ENCODE measurements at regions not wholly inside any gene's neighbourhood (a gene's known extent, or its start where the extent isn't known, plus 50 kb on each side); places are given as distances from the start of the nearest gene placed in this dataset.
"Not testable (repeated sequence)": the region's sequence is repeated elsewhere in the genome, so short reads cannot be mapped to it uniquely, and the experiment has no call there.

GRCh38 chr14:105601360-105602242, 75.2 kb downstream of the TMEM121 start:
- DNase-seq, result no peak

GRCh38 chr14:105602243-105602750, 75.9 kb downstream of the TMEM121 start:
- no peak for DNase-seq

- no peak for DNase-seq
Observed at GRCh38 chr14:105602799-105603793, 76.7 kb downstream of the TMEM121 start.

- DNase-seq, result not testable (repeated sequence)
Observed at GRCh38 chr14:105604531-105605463, 78.4 kb downstream of the TMEM121 start.

GRCh38 chr14:105605464-105606304, 79.3 kb downstream of the TMEM121 start:
- no peak for DNase-seq

GRCh38 chr14:105606305-105606975, 80.1 kb downstream of the TMEM121 start:
- not testable (repeated sequence) for DNase-seq

GRCh38 chr14:105607025-105607424, 80.6 kb downstream of the TMEM121 start:
- not testable (repeated sequence) for DNase-seq

GRCh38 chr14:105614987-105615386, 88.6 kb downstream of the TMEM121 start:
- not testable (repeated sequence) for DNase-seq

- not testable (repeated sequence) for DNase-seq
Observed at GRCh38 chr14:105615986-105616801, 89.8 kb downstream of the TMEM121 start.

GRCh38 chr14:105616802-105617192, 90.4 kb downstream of the TMEM121 start:
- no peak for DNase-seq

GRCh38 chr14:105617201-105617777, 90.9 kb downstream of the TMEM121 start:
- no peak for DNase-seq

GRCh38 chr14:105617805-105618204, 91.4 kb downstream of the TMEM121 start:
- not testable (repeated sequence) for DNase-seq

GRCh38 chr14:105619324-105619723, 92.9 kb downstream of the TMEM121 start:
- not testable (repeated sequence) for DNase-seq

GRCh38 chr14:105620178-105620864, 93.9 kb downstream of the TMEM121 start:
- not testable (repeated sequence) for DNase-seq

GRCh38 chr14:105620865-105621471, 94.6 kb downstream of the TMEM121 start:
- not testable (repeated sequence) for DNase-seq

- not testable (repeated sequence) for DNase-seq
Observed at GRCh38 chr14:105621479-105622328, 95.3 kb downstream of the TMEM121 start.
